HFFc6 (cell line): ENCODE measurements at regions not wholly inside any gene's neighbourhood (a gene's known extent, or its start where the extent isn't known, plus 50 kb on each side); places are given as distances from the start of the nearest gene placed in this dataset.

Experiments
- DNase-seq: peaks from one replicate; pipeline ENCODE4 v3.0.0-alpha.2; 2018
- H3K27ac Mint-ChIP-seq: 2 replicates; pipeline ENCODE4 v1.8.0; 2020; ENCODE audit warnings: mild to moderate bottlenecking, mixed read lengths
- H3K27me3 Mint-ChIP-seq: 2 replicates; pipeline ENCODE4 v1.8.0; 2021; ENCODE audit warnings: mild to moderate bottlenecking, moderate library complexity, mixed read lengths; ENCODE audit not compliant: insufficient read depth
- H3K36me3 Mint-ChIP-seq: 2 replicates; pipeline ENCODE4 v1.8.0; 2021; ENCODE audit warnings: low read depth, mixed read lengths
- H3K4me1 Mint-ChIP-seq: 2 replicates; pipeline ENCODE4 v1.8.0; 2020; ENCODE audit warnings: low read depth, mixed read lengths
- H3K4me3 Mint-ChIP-seq: 2 replicates; pipeline ENCODE4 v1.8.0; 2020; ENCODE audit warnings: mild to moderate bottlenecking, moderate library complexity, mixed read lengths
- H3K9me3 Mint-ChIP-seq: 2 replicates; pipeline ENCODE4 v1.8.0; 2020; ENCODE audit warnings: mild to moderate bottlenecking, mixed read lengths
- TF ChIP-seq, protein P1 (sequence below): fragments of 200-600 bp; sonication (generic); IDR thresholded peaks from 2 replicates; pipeline ENCODE4 v1.5.0; 2021; ENCODE audit warnings: antibody characterized with exemption, mild to moderate bottlenecking

DNA sequence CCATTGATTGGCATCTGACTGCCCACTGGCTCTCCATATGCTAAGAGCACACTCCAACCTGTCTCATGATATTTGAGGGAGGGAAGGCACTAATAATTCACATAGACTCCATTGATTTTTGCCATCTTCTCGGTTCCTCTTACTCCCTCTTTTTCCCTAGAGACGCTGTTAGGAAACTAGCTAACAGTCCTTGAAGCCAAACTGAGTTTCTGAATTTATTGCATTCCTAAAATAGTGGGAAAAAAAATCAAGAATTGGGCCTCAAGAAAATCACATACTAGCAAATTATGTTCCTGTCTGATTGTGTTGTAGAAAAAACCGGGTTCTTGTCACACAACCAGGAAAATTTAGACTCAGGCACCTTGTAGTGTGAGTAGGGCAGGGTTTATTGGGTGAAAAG lies 86.4 kb upstream of the SLC7A1 start:
- no peak overlapping the region for H3K27ac Mint-ChIP-seq

DNA sequence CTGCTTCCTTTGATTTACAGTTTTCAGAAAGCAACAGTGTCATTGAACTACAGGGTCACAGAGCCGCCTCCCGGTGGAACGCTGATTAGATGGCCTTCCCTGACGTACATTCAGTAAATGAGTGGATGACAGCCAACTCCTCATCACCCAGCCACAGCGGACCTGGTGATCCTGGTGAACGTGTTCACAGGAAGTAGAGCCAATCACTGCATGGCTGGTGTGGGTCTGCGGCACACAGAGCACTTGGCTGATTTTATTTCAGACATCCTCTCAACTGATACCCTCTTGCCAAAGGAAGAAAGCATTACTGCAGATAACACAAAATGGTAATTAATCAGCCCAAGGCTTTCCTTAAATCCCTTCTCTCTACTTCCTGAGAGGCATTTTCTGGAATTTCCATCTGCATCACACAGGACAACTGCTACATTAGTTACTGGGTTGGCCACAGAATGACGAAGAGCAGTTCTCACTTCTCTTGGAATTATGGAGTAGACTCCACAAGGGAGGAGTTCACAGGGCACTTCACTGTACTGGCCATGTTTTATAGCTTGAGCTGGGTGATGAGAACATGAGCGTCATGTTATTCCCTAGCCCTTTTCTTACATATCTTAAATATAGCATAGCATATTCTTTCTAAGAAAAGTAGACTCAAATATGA lies 84.0 kb upstream of the SLC7A1 start:
- H3K27me3 Mint-ChIP-seq = no peaks in the 10 kb centered on the region
- H3K9me3 Mint-ChIP-seq = no peaks in the 10 kb centered on the region
- H3K36me3 Mint-ChIP-seq = no peaks in the 10 kb centered on the region; the same call in 1 of the 2 replicates
- no peak overlapping the region for H3K27ac Mint-ChIP-seq
- no peak for DNase-seq
- TF ChIP-seq, protein P1, sequence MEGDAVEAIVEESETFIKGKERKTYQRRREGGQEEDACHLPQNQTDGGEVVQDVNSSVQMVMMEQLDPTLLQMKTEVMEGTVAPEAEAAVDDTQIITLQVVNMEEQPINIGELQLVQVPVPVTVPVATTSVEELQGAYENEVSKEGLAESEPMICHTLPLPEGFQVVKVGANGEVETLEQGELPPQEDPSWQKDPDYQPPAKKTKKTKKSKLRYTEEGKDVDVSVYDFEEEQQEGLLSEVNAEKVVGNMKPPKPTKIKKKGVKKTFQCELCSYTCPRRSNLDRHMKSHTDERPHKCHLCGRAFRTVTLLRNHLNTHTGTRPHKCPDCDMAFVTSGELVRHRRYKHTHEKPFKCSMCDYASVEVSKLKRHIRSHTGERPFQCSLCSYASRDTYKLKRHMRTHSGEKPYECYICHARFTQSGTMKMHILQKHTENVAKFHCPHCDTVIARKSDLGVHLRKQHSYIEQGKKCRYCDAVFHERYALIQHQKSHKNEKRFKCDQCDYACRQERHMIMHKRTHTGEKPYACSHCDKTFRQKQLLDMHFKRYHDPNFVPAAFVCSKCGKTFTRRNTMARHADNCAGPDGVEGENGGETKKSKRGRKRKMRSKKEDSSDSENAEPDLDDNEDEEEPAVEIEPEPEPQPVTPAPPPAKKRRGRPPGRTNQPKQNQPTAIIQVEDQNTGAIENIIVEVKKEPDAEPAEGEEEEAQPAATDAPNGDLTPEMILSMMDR = no peak
- peaks cover 57% of the 10 kb centered on the region for H3K4me1 Mint-ChIP-seq
- H3K4me3 Mint-ChIP-seq = no peak overlapping the region

More for the DNA sequence above, 86.4 kb upstream of the SLC7A1 start:
- Mint-ChIP-seq H3K4me3 (no peak overlapping the region), H3K4me1 (peaks cover 50% of the 10 kb centered on the region), H3K27me3 (no peaks in the 10 kb centered on the region; the same call in 1 of the 2 replicates), H3K36me3 (no peaks in the 10 kb centered on the region; the same call in 1 of the 2 replicates), H3K9me3 (no peaks in the 10 kb centered on the region)
- TF ChIP-seq, protein P1 = no peak
- DNase-seq = no peak

DNA sequence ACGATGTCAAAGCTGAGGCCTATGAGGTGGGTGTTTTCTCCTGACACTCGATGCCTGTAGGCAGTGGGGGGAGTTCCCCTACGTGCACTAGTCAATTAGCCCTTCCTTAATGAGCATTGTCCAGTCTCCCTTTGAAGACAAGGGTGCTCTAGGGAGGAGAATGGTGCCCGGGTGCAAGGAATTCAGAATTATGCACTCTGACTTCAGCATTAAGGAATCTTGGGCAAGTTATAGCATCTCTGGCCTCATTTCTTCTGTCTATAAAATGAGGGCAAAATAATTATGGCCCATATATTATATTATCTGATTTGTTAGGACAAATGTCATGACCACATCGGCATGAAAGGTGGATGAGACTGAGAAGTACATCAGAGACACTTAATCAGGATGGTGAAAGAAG lies 82.1 kb upstream of the SLC7A1 start:
- H3K27me3 Mint-ChIP-seq = no peaks in the 10 kb centered on the region

DNA sequence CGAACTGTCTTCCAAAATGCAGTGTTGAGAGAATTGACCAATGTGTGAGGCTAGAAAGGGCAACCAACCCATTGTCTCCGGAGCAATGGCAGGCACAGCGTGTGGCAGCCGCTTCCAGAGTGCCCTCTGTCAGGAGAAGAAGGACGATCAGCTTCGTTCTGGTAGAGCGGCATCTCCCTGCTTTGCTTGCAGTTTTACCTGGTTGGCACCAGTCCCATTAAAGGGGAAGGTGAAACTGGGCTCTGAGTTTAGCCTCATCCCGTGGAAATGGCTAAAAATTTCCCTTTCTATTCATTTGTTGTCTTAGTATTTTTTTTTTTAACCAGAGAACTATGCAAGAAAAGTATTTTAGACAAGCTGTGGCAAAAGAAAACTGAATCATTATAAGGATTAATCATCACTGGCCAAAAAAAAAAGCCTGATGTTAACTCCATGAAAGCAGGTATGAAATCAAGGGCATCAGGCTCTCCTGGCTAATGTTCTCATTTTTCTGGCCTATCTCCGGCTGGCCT lies 81.5 kb upstream of the SLC7A1 start:
- Mint-ChIP-seq H3K27ac (peak overlapping the region; percentile 90), H3K9me3 (0 out of 2 replicates have a peak, but pooled peaks cover 3% of the 10 kb centered on the region)
- peak; percentile 27 for DNase-seq

More for the DNA sequence above, 82.1 kb upstream of the SLC7A1 start:
- Mint-ChIP-seq H3K4me3 (no peak overlapping the region), H3K27ac (peak overlapping the region; percentile 90), H3K9me3 (0 out of 2 replicates have a peak, but pooled peaks cover 3% of the 10 kb centered on the region), H3K36me3 (no peaks in the 10 kb centered on the region), H3K4me1 (peaks cover 48% of the 10 kb centered on the region)
- TF ChIP-seq, protein P1 = no peak
- no peak for DNase-seq

DNA sequence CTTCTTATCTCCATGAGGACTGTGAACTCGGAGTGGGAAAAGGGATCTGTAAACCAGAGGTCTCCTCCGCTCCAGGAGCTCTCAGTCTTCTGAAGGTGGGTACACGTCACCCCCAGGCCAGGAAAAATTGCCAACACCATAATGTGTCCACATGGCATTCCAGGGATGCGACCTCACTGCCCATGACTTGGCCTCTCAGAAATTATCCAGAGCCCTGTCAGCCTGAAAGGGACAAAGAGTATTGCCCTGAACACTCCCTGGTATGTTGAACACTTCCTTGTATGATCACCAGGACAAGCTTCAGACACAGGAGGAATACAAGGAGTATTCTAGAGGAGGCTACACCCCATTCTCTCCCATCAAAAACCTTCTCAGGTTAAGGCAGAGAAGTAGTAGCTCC lies 81.0 kb upstream of the SLC7A1 start:
- TF ChIP-seq, protein P1 = no peak
- no peaks in the 10 kb centered on the region for H3K36me3 Mint-ChIP-seq
- DNase-seq = peak; percentile 60
- peak overlapping the region; percentile 75 for H3K4me3 Mint-ChIP-seq
- H3K9me3 Mint-ChIP-seq = 0 out of 2 replicates have a peak, but pooled peaks cover 3% of the 10 kb centered on the region
- H3K27me3 Mint-ChIP-seq = no peaks in the 10 kb centered on the region
- peak overlapping the region; percentile 90 for H3K27ac Mint-ChIP-seq
- peaks cover 55% of the 10 kb centered on the region for H3K4me1 Mint-ChIP-seq

More for the DNA sequence above, 81.5 kb upstream of the SLC7A1 start:
- no peaks in the 10 kb centered on the region for H3K36me3 Mint-ChIP-seq
- TF ChIP-seq, protein P1 = no peak
- peak overlapping the region; percentile 75 for H3K4me3 Mint-ChIP-seq
- peaks cover 53% of the 10 kb centered on the region for H3K4me1 Mint-ChIP-seq
- H3K27me3 Mint-ChIP-seq = no peaks in the 10 kb centered on the region
